ENCODE measurements at regions not wholly inside any gene's neighbourhood (a gene's known extent, or its start where the extent isn't known, plus 50 kb on each side); places are given as distances from the start of the nearest gene placed in this dataset.

- no peak for TF ChIP-seq CTCF (IDR thresholded peaks at IDR 0.05)
- no peak for TF ChIP-seq POLR2A (IDR thresholded peaks at IDR 0.05)
- no peak for TF ChIP-seq POLR2AphosphoS5 (IDR thresholded peaks at IDR 0.05; ENCODE audit: insufficient read depth in 1 of 2, low read depth in 1 of 2)
Measured at GRCh38 chrX:41026702-41027078, 58.6 kb upstream of the USP9X start.
